Fibroblast of lung (primary cell): ENCODE measurements at regions not wholly inside any gene's neighbourhood (a gene's known extent, or its start where the extent isn't known, plus 50 kb on each side); places are given as distances from the start of the nearest gene placed in this dataset.

Experiments used
- EZH2 ChIP-seq: IDR thresholded peaks from 2 replicates; pipeline ENCODE4 v1.5.1; 2012; ENCODE audit warnings: low read length, control low read depth, mild to moderate bottlenecking; ENCODE audit errors: missing control alignments
- TF ChIP-seq, protein P1 (sequence below), 2 donors: IDR thresholded peaks in 1 of 2; conservative IDR thresholded peaks in 1 of 2; 1 replicate in 1 of 2; 2 replicates in 1 of 2; pipeline ENCODE4 v1.5.1; 2011 to 2012; ENCODE audit warnings: low read length in 2 of 2, control low read depth in 1 of 2, inconsistent platforms in 1 of 2, low read depth in 1 of 2, mild to moderate bottlenecking in 1 of 2

DNA sequence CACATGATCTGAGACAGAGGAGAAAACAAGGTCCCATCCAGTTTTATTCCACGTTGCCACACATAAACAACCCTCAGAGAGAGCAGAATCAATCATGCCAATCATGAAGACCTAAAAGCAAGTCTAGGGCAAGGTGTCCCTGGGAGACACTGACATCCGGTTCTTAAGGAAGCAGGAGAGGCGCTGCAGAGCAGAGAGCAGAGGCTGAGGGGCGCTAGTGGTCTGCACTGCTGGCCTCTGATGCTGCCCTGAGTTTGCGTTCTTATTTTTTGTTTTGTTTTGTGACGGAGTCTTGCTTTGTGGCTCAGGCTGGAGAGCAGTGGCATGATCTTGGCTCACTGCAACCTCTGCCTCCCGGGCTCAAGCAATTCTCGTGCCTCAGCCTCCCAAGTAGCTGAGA, 83.3 kb downstream of the SMIM21 start:
- TF ChIP-seq, protein P1, sequence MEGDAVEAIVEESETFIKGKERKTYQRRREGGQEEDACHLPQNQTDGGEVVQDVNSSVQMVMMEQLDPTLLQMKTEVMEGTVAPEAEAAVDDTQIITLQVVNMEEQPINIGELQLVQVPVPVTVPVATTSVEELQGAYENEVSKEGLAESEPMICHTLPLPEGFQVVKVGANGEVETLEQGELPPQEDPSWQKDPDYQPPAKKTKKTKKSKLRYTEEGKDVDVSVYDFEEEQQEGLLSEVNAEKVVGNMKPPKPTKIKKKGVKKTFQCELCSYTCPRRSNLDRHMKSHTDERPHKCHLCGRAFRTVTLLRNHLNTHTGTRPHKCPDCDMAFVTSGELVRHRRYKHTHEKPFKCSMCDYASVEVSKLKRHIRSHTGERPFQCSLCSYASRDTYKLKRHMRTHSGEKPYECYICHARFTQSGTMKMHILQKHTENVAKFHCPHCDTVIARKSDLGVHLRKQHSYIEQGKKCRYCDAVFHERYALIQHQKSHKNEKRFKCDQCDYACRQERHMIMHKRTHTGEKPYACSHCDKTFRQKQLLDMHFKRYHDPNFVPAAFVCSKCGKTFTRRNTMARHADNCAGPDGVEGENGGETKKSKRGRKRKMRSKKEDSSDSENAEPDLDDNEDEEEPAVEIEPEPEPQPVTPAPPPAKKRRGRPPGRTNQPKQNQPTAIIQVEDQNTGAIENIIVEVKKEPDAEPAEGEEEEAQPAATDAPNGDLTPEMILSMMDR (conservative IDR thresholded peaks at IDR 0.05 in 1 of 2, IDR thresholded peaks at IDR 0.05 in 1 of 2; ENCODE audit: low read depth in 1 of 2, low read length in 2 of 2) = no peak
- TF ChIP-seq EZH2 = no peak
